HG03095 (cell line): ENCODE measurements at regions not wholly inside any gene's neighbourhood (a gene's known extent, or its start where the extent isn't known, plus 50 kb on each side); places are given as distances from the start of the nearest gene placed in this dataset.
A peak's percentile ranks its signal among the peaks of the same experiment; 100 is the strongest.
"Not testable (repeated sequence)": the region's sequence is repeated elsewhere in the genome, so short reads cannot be mapped to it uniquely, and the experiment has no call there.

Experiments
- ATAC-seq: cut with Tn5 transposase; IDR thresholded peaks from one replicate; pipeline ENCODE4 v1.9.1; 2021; ENCODE audit warnings: moderate library complexity; ENCODE audit not compliant: unreplicated experiment

DNA sequence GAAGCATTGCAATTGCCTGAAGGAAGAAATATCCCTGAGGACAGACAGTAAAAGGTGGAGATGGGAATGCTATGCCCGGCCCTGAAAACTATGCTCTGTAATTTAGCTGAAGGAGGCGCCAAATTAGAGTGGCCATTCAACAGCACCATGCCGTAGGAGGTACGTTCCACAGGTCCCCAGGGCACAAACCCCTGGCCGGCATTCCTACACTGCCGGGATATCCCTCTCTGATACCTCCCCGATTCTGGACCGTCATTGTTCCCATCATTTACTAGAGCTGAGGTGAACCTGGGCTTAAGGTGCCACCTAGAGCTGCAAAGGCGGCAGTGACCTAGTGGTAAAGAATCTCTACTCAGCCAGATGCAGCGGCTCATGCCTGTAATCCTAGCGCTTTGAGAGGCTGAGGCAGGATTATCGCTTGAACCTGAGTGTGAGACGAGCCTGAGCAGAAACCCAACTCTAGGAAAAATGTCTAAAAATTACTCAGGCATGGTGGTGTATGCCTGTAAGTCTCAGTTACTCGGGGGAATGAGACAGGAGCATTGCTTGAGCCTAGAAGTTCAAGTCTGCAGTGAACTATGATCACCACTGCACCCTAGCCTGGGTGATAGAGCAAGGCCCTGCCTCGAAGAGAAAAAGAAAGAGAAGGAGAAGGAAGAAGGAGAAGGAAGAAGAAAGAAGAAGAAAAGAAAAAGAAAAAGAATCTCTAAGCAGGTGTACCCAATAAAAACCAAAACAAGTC is 53.0 kb upstream of the TNKS2 start:
- ATAC-seq: no peak

DNA sequence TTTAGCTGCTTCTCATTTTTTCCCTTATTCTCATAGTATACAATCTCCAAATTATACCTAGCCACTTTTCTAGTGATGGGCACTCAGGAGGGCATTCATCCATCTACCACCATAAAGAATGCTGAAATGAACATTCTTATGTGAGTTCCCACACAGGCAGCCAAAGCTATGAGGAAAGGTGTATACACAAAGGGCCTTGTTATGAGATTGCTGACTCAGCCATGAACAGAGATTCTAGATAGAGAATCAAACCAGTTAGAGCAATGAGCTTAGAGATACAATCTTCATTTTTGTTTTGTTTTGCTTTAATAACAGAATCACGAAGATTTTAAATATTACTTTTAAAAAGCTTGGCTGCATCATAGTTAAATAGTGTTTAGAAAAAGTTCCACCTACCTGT is 54.8 kb upstream of the TNKS2 start:
- no peak for ATAC-seq

DNA sequence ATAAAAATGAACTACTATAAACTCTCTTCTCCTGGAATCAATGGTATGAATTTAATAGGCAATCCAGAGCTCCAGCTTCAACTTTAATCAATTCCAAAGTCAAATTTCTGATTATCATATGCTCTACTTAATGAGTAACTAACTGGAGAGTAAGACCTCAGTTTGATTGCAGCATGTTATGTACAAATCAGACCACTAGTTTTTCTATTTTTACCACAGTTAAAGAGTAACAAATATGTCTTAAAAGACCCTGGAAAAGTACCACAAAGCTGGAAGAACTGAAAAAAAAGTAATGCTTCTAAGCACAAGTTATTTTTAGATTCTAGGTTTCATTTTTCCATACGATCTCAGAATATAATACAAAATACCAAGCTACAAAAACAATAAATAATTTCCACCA is 56.0 kb upstream of the TNKS2 start:
- ATAC-seq: no peak

DNA sequence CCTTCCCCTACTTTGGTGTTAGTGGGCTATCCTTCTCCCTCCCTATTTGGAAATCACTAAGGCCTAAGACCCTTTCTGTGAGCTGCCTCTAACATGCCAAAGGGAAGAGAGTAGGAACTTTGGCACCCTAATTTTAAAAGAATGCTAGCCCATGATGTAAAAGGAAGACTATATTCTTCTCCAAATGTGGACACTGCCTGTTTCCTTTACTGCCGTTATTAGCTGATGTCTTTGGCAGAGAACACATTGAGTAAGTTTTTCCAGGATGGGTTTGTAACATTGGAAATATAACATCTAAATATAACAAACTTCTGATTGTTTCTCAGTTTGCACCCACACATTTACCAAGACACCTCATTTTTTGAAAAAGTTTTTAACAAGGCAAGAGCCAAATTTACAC is 56.9 kb upstream of the TNKS2 start:
- no peak for ATAC-seq

DNA sequence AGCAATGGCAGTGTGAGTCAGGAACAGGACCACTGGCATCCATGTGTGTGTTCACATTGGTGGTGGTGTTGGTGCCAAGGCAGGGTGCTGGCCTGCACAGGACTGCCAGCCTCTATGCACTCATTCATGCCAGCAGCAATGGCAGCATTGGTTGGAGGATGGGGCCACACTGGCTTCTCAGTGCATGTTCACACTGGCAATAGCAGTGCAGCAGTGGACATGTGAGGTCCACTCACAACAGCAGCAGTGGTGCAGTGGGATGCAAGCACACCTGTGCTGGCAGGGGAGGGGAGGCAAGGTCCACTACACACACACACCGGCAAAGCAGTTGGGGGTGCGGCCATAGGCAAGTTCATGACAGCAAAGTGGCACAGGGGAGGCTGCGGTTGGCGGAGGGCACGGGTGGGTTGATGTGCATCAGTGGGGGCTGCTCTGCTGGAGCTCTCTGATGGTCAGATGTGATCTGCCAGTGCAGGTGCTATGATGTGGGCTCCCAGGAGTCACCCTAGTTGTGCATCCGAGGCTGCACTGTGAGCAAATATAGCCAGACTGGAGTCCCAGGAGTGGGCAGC is 57.8 kb upstream of the TNKS2 start:
- ATAC-seq: no peak

DNA sequence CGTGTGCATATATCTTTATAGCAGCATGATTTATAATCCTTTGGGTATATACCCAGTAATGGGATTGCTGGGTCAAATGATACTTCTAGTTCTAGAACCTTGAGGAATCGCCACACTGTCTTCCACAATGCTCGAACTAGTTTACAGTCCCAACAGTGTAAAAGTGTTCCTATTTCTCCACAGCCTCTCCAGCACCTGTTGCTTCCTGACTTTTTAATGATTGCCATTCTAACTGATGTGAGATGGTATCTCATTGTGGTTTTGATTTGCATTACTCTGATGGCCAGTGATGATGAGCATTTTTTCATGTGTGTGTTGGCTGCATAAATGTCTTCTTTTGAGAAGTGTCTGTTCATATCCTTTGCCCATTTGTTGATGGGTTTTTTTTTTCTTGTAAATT is 66.0 kb upstream of the TNKS2 start:
- not testable (repeated sequence) for ATAC-seq

DNA sequence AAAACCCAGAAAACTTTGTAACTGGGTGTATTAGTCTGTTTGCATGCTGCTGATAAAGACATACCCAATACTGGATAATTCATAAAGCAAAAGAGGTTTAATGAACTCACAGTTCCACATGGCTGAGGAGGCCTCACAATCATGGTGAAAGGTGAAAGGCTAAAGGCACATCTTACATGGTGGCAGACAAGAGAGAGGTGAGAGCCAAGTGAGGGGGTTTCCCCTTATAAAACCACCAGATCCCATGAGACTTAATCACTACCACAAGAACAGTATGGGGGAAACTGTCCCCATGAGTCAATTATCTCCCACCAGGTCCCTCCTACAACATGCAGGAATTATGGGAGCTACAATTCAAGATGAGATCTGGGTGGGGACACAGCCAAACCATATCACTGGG is 68.9 kb upstream of the TNKS2 start:
- not testable (repeated sequence) for ATAC-seq

DNA sequence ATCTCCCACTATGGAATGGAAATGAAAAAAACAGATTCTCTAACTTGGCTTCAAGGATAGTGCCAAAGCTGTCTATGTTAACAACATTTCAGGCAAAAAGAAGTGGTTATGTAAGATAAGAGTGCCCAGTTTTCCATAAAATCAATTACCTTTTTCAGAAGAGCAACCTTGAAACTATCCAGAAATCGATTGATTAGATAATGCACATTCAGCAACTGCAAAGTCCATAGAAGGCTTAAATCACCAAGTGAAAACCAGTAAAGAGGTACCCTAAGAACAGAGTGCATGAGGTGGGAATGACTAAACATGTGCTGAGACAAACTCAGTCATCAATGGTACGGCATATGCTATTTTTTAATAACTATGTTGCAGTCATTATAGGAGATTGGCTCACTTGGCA is 71.9 kb upstream of the TNKS2 start:
- no peak for ATAC-seq

DNA sequence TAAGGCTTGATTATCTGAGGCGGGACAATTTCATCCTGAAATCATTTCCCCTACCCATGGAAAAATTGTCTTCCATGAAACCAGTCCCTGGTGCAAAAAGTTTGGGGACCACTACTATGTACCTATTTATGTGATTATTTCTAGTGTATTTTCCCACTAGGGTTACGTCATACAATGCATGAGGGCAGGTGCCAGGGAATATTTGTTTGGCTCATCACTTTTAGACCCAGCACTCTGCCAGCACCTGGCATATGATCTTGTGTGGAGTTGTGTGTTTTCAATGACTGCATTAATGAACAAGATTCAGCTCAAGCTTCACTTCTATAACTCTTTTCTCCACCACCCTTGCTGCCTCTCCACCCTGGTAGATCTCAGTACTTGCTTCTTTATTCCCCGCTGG is 73.3 kb upstream of the TNKS2 start:
- ATAC-seq: no peak

DNA sequence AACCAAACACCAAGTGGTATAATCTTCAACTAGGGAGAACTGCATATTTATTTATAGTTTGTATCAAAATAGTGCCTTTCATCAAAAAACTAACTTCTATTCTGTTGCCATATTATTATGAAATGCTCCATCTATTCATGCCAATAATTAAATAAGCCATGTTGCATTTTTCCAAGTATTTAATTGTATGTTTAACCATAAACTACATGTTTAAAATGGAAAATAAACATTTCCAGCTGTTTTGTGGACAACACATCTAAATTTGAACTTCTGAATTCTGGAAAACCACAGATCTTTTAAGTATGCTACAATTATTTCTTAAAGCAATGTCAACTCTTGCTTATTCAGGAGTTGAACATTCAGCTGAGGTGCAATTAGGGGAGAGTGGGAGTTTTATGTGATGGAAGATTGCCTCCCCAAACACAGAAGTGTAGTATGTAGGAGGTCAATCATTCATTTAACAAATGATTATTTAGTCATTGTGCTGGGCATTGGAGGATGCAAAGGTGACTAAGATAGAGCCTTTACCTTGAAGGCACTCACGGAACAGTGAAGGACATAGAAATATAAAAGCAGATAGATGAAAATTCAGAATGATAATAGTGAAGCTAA is 80.7 kb upstream of the PPP1R3C start:
- ATAC-seq: no peak

DNA sequence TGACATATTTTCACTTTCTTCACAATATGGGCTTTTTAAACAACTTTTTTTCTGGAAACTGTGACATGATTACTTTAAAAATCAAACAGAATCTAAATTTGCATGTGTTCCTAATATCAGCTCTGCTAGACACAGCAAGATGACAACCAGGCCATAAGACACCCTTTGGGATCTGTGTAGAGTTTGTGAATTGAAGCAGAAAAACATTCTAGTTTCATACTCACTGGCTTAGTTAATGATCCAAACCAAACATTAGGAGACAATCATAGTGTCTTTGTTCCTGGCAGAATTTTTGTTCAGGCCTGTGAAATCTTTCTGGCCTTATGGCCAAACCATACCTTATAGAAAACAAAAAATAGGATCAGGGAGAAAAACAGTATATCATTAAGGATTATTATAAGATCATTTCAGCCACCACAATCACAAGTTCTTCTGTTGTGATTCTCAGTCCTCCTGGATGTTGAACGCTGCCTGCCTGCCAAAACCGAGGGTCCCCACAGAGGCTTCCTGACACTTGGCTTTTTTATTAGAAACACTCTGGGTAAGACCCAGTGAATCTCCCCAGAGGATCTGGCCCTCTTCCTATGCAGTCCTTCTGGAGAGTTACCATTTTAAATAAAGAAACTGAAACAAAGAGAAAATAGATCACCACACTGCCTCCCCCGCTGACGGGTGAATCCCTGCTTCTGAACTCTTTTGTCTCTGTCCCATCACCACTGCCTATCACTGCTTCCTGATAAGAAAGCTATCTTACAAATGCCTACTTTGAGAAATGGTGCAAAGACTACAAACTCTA is 79.2 kb upstream of the PPP1R3C start:
- peak; percentile 69 for ATAC-seq

DNA sequence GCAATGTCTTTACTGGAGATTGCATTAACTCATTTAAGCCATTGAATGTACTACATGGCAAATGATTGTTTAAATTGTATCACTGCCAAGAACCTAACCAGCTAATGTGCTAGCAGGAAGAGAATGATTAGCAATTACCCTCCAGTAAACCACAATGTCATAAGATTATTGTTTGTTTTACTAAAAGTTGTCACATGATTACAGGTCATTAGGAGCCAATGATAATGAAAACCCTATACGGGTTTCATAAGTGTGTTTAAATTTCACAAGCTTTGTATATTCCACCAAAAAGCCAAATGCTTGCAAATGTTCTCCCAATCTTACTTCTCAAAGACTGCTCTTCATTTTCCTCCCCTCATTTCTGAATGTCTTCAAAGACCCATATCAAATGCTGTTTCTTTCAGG is 76.5 kb upstream of the PPP1R3C start:
- no peak for ATAC-seq

DNA sequence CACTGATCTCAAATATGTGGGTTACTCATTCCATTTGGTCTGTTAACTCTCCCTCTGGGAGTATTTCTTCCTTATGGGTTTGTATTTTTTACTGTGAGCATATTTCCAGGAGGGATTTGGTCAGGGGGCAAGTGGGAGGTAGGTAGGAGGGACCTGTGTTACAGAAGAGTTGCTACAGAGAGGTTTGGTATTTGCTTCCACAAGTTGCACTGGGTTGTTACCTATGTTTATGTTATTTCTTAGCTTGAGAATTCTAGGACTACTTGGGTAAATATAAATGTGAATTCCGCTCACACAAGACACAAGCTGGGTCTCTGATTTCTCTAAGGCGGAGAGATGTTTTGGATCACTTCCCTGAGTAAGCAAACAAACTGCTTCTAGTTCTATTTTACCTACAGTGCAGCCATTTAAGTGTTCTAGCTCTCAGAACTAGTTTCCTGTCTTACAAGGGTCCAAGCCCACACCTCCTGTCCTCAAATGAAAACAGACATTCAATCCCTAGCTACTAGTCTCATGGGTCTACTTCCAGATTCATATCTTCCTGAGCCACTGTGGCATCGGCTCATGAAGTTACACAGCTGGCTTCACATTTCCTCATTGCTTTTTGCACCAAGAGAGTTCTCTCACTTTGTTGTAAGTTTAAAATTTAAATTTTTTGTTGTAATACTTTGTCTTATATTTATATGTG is 75.4 kb upstream of the PPP1R3C start:
- ATAC-seq: no peak

DNA sequence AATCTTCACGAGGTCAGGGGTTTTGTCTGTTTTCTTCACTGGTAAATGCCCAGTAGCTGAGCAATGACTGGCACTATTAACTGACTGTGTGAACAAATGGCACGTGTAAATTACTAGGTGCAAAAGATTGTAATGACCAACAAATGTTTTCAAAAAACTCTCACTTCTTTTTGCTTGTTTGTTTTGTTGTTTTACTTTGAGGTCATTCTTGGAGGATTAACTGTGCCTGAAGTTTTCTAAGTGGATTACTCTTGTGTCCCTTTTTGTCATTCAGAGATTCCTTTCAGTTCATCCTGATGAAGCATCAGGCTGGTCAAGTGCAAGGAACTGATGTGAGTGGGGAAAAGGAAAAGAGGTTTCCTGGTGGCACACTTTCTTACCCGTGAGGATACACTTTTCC is 74.4 kb upstream of the PPP1R3C start:
- no peak for ATAC-seq

DNA sequence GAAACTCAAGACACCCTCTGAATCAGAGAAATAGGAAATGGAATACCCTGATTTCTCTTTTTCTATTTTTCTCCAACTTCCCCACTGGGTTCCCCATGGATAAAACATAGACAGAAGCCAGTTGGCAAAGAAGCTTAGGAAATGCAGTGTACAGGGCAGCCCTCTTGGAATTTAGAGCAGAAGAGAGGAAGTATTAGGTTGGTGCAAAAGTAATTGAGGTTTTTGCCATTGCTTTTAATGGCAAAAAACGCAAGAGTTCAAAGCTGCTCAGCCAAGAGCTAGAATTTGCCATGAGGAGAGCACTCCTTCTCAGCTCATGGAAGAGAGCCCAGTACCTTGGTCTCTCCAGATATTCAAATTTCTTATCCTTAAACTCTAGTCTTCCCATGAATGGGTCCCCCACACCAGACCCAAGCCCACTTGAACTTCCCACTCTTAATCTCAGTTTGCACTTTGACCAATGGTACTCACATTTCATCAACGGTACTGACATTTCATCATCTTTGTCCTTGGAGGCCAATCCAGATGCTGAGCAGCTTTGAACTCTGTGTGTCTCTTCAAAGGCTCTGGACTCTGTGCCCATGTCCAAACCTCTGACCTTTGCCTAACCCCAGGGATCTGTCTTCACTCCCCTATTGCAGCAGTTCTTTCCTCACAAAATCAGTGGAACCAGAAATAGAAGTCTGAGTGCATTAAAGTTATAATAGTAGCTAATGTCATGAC is 73.2 kb upstream of the PPP1R3C start:
- no peak for ATAC-seq

DNA sequence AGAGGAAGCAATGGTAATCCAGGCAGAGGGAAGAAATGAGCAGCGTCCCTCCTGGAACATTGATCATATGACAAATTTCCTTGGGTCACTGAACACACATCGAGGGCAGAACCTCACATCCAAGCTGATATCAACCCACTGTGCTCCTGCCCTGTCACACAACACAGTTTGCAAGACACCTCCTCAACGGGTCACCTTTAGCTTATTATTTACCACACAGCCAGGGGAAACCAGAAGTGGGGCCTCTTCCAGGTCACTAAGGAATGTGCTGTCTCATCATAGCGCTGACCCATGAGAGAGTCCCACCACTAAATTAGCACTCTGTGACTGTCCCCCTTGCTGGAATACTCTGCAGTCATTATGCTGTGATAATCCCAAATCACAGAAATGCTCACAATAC is 69.7 kb upstream of the PPP1R3C start:
- no peak for ATAC-seq

DNA sequence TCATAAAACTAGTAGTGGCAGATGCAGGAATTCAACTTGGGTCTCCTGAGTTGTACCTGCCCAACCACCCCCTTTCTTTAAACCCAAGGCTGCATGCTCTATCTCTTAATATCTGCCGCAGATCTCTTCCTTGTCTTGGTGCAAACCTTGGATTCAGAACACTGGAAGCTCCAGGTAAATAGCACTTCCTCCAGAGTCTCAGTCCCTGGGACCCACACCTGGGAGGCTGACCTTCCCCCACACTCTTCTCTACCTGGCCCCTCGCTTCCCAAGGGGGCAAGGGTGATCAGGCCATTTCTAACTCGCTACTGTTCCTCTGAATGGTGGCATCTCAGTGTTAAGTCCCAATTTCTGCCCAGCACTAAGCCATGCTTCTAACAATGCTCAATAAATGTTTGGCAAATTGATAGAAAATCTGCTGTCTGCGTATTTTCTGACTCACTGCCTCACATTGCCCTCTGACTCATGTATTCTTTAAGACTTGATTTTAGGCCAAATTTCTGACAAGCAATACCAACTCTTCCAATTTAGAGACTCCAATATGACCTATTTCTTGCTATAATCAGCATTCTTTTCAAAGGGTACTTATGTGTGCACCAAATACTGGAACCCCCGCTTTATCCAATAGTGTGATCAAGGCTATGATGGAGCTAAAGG is 68.0 kb upstream of the PPP1R3C start:
- no peak for ATAC-seq

DNA sequence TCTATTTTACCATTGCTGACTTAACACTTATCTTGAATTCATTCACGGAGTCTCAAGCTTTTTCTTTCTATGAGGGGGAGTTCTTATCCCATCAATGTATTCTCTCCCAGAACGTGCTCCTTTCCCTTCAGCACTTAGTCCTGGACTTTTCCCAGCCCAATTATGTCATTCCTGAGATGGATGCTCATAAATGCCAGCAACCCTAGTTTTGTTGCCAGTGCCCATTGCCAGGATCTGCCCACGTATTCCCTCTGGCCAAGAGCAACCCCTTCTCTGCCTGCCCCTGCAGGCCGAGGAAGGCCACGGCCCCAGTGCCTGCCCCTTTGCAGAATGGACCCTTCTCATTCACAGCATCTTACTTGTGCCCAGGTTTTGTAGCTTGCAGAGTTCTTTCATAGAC is 67.4 kb upstream of the PPP1R3C start:
- ATAC-seq: no peak

DNA sequence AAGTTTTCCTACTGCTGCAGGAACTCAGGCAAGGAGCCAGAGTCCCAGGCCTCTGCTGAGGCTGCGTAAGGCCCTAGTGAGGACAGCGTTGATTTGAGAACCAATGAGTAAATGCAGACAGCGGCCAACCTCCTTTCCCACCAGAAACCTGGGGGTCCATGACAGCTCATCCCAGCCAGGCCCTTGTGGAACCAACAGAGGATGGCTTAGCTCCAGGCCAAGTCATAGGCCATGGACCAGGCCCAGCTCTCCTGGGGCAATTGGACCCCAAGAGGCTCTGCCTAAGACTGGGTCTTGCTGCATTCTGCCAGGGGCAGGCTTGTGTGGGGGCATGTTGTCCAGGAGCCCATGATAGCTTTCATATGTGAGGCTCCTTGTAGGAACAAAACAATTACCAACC is 65.4 kb upstream of the PPP1R3C start:
- no peak for ATAC-seq

DNA sequence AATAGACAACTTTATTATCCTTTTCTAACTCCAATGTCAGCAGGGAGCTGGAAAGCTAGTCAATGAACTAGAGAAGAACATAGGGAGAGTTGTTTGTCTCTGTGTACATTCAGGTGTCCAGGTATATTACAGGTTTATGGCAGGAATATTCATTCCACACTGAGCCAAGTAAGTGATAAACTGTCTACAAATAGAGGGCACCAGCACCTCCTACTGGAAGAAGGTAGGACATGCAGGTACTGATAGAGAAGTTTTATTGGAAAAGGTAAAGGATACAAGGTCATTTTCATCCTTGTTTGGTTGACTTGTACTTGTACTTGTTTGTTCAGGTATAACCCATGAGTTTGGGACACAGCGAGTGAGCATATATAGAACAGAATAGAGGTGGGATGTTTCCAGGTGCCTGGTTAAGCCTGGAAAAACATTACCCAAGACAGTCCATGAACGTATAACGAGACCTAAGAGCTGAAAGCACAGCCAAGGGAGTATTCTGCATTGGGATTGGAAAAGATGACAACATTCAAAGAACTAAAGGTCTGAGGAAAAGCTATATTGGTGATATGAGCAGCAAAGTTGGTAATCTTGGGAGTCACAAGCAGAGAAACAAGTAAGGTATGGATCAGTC is 61.4 kb upstream of the PPP1R3C start:
- ATAC-seq: no peak
